T47D (cell line): ENCODE measurements at regions not wholly inside any gene's neighbourhood (a gene's known extent, or its start where the extent isn't known, plus 50 kb on each side); places are given as distances from the start of the nearest gene placed in this dataset.

Experiments
- DNase-seq, 2 experiments: peaks; one replicate each; pipeline versions ENCODE4 v3.0.0 to v3.0.0-alpha.2; 2011 to 2012; ENCODE audit warnings: low read depth in 1 of 2, low spot score in 1 of 2
- JUND ChIP-seq: IDR thresholded peaks from 2 replicates; pipeline ENCODE4 v1.6.1; 2012; ENCODE audit warnings: low read depth
- in situ Hi-C: cut with HindIII; loops from 2 replicates; pipeline ENCODE4 v1.10.0; 2016; ENCODE audit warnings: low sequenced_read_pairs, low pct_unique_long_range_greater_than_20kb

DNA sequence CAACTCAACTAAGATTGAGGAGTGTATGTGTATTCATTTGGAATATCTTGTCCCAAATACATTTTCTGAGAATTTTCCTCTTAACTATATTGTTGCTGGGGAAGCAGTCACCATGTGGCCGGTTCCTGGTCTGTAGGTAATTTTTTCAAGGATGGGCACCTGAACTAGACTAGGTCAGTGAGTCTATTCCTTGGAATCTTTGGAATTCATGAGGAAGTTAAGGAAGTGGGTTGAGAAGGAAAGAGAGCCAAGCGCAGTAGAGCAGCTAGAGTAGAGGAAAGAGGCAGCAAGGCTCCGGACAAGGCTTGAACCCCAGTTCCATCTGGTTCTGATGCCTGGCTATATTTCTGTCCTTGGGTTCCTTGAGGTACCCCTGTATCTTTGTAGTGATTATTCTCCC is 183.7 kb downstream of the DACT1 start:
- TF ChIP-seq JUND, result no peak
- no peak for DNase-seq
- in situ Hi-C loops, result no loop called here

DNA sequence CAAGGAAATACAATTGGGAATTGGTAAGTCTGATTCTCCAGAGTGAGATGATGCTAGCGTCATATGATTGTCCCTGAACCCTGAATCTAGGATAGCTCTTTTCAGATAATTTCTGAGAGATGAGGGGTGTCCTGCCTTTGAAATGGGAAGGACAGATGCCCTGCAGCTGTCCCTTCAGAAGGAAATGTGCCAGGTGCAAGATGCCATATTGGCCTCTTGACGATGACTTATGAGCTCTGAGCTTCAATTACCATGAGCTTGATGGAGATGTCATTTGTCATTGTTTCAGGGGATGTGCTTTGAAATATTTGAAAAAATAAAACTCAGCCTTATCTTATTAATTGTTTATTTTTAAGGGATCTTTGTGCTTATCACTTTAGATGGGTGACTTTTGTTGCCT is 185.1 kb downstream of the DACT1 start:
- no peak for DNase-seq
- no peak for TF ChIP-seq JUND
- in situ Hi-C loops, result no loop called here

DNA sequence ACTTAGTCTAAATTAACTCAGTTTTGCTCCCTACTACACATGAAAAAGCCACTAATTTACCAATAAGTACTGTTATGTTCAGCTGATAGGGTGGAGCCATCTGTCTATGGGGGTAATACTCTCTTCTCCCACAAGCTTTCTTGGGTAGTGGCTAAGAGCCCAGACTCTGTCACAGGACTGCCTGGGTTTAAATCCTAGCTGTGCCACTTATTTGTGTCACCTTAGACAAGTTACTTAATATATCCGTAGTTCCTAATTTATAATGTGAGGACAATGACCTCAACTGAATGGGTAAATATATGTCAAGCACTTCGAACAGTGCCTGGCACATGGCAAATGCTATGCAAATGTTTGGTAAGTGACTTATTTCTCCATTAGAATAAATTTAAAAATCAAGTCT is 185.6 kb downstream of the DACT1 start:
- in situ Hi-C loops, result no loop called here
- DNase-seq, result no peak
- TF ChIP-seq JUND, result no peak

DNA sequence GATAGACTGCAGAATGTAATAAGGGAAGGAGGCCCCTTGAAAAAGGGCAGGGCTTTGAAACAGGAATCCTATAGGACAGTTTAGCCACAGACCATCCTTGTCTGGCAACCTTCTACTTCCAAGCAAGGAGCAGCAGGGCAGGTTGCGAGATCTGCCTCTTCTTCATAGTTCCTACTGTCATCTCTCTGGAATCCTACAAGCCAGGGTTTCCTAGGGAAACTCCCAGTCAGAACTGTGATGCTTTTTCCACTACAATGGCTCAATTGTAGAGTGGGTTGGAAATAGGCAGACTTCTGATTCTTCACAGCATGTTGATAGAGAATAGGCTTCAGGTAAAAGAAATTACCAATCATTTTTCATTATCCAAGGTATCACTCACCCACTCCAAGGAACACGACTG is 186.3 kb downstream of the DACT1 start:
- TF ChIP-seq JUND, result no peak
- no peak for DNase-seq
- in situ Hi-C loops, result no loop called here

DNA sequence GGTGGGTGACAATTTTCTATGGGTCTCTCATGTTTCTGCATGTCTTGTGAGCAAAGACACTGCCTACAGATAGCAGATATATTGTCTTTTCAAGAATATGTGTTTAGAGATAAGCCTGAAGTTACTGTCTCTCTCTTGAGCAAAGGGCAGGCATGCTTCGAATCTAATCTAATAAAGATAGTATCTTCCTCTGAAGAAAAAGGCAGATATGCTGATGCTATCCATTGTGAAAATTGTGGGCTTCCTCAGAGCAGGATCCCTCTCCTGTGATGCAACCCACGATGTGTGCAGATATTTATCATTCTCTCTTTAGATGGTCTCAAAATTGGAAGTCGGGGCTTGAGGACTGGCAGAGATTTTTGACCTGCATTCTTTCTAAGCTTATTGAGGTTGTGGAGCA is 187.0 kb downstream of the DACT1 start:
- in situ Hi-C loops, result no loop called here
- TF ChIP-seq JUND, result no peak
- DNase-seq, result no peak

DNA sequence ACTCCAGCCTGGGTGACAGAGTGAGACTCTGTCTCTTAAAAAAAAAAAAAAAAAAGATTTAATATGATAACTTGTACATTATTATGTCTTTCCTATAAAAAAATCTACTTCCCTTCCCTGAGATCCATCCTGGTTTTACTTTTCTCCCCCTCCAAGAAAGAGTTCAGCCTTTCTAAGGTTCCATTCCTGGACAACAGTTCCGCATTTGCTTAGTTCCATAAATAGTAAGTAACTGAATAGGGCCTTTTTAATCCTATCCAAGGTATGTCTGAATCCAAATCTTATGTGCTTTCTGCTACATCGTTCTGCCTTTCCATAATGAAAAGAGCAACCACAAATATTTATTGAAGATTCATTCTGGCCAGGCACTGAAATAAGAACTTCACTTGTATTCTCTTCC is 187.8 kb downstream of the DACT1 start:
- DNase-seq, result peak in 1 of 2 experiments; percentile 39
- in situ Hi-C loops, result no loop called here
- no peak for TF ChIP-seq JUND

DNA sequence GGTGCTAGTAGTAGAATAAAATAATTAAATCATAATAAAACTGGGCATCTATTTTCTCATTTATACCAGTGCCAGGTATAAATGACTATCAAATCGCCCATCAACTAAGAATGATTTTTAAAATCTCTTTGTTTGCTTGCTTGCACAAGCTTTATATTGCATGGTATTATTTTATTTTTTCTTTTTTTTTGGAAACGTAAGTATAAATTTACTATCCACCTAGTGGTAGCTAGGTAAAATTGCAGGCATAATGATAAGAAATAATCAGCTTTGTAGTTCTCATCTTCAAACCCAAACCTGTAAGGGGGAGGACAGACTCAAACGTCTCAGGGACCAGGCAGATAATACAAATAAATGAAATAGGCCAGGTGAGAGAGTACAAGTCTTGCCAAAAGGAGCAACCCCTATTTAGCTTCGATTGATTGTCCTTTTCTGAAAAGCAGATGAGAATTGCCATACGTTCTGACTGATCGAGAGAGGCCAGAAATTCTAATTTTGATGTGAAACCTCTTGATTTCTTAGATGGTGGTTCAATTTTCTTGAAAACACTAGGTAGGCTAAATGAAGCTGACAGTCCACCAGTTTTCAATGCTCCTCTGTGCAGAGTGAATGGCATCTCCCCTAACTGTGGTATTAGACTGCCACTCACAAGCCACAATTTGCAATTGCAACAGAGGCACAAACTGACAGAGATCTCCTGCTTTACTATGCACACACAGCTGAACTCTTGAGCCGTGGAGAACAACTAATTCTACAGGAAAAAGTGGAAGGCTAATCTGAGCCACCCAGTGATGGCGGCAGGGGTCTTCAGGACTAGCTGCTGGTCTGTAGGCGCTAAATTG is 189.3 kb downstream of the DACT1 start:
- in situ Hi-C loops, result no loop called here
- DNase-seq, result peak in 1 of 2 experiments; percentile 39
- TF ChIP-seq JUND, result no peak

DNA sequence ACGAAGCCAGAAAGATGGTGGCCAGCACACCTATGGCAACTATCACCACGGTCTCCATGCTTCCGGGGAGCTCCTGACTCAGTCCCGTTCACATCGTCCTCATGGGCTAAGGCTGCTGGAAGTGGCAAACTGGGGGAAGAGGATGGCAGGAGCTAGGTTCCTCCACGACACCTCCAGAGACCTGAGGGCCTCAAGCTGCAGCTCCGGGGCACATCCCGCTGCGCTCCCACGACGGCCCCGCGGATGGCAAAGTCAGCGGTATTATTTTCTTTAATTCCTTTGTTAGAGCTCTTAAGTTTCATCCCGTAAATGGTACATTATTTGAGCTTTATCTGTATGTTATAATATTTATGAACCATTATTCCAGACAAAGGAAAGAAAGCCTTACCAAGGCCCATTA is 190.5 kb downstream of the DACT1 start:
- no peak for DNase-seq
- in situ Hi-C loops, result no loop called here
- TF ChIP-seq JUND, result no peak

DNA sequence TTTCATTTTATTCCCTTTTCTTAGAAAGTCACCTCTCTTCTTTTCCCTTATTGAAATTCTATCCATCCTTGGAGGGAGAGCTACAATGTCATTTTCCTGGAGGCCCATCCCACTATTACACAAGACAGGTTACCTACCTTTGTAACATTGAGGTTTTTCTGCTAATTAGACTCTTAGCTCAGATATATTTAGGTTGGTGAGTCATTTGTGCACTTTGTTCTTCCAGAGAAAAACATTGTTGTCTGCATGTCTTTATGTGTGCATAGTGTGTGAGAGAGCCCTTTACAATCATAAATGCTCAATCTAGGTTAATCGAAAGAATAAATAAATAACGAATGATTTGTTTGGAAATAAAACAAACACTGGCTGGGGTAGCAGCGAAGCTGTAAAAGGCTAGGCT is 191.8 kb downstream of the DACT1 start:
- in situ Hi-C loops, result no loop called here
- no peak for TF ChIP-seq JUND
- DNase-seq, result peak in 1 of 2 experiments; percentile 29

DNA sequence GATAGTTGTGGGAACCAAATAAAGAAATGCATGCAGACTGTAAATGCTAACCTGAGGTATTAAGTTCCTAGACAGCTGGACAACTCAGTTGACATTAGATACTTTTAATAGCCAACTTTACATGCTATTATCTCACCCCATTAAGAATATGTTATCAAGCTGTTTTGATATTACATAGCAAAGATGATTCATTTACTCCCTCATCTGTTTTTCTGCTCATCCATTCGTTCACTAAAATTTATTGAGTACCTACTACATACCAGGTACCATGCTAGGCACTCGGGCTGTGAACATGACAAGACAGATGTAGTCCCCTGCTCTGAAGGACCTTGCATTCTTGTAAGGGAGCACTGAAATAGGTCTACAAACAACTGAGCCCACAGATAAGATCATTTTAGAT is 192.4 kb downstream of the DACT1 start:
- in situ Hi-C loops, result no loop called here
- peak in 1 of 2 experiments; percentile 27 for DNase-seq
- TF ChIP-seq JUND, result no peak

DNA sequence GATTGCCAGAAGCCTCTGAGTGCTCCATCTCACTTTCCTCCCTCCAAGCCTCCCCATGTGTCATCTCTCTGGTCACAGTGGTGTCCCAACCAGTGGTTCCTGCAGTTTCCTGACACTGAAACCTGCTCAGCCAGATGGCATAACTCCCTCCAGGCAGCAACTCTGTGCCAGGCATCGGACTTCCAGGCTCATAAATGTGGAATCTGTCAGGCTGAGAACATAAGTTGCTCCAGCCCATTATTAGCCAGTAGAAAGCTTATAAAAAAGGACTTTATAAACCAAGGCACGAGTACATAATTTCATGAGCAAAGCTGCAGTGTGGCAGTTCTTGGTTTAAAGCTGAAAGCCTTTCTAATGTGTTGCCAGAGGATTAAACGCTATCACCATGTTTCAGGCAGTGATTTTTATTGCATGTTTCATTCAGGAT is 194.3 kb downstream of the DACT1 start:
- in situ Hi-C loops, result no loop called here
- TF ChIP-seq JUND, result peak; percentile 48; the same call in 1 of the 2 replicates
- DNase-seq, result peak; percentile 35 to 90

DNA sequence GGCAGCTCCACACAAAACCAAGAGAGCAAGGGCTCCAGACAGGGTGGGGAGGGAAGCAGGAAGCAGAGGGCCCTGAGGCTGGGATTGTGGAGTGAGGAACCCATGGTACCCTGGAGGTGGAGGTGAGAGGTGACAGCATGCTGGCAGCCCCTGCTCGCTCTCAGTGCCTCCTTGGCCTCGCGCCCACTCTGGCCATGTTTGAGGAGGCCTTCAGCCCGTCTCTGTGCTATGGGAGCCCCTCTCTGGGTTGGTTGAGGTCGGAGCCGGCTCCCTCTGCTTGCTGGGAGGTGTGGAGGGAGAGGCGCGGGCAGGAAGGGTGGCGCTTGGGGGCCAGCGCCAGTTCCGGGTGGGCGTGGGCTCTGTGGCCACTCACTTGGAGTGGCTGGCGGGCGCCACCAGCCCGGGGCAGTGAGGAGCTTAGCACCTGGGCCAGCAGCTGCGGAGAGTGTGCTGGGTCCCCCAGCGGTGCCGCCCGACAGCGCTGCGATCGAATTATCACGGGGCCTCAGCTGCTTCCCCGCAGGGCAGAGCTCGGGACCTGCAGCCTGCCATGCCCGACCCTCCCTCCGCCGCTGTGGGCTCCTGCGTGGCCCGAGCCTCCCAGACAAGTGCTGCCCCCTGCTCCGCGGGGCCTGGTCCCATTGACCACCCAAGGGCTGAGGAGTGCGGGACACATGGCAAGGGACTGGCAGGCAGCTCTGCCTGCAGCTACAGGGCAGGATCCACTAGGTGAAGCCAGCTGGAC is 196.0 kb downstream of the DACT1 start:
- no peak for DNase-seq
- in situ Hi-C loops, result no loop called here
- no peak for TF ChIP-seq JUND

DNA sequence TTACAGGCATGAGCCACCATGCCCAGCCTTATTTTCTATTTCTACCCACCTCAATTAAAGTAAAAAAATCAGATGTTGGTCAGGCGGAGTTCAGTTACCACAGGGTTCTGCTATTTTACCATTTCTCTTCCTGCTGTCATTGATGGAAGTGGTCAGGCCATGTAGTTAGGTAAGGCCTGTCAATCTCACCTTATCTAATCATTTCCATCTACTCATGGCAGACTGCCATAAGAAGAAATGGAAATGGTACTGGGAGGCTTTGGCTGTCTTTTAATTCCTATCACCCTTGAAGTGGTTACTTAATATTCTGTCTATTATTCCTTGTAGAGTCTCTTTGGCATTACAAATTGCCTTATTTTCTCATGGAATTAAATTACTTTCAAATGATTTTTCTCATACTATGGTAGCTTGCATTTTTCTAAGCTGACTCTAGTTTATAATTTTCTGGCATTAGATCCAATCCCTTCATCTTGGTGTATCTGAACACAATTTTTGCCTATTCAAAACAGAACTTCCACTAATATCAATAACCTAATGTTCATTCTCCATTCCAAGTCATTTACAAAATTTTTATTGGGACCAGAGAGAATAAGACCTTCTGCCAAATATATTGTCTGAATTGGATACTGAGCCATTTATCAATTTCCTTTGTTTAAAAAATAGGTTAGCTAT is 198.7 kb downstream of the DACT1 start:
- DNase-seq, result no peak
- in situ Hi-C loops, result no loop called here
- TF ChIP-seq JUND, result no peak
